HCT116 (cell line): ENCODE measurements at regions not wholly inside any gene's neighbourhood (a gene's known extent, or its start where the extent isn't known, plus 50 kb on each side); places are given as distances from the start of the nearest gene placed in this dataset.

Source experiments
- ATAC-seq: fragments of 200-7000 bp; cut with Tn5 transposase; 2 replicates; pipeline ENCODE4 v1.9.1; 2020; ENCODE audit warnings: mild to moderate bottlenecking, moderate library complexity
- BruUV-seq: library from RNA; stranded (reverse); fragments of 400-500 nt; replicated peaks from 2 replicates; lab custom pipeline; 2021; lab: Mats Ljungman, UMichigan
- CTCF ChIA-PET: fragments of 300-600 bp; sonication (Branson Sonifier 250); formaldehyde crosslinking; loops from one replicate; lab custom pipeline; 2021; ENCODE audit warnings: antibody characterized with exemption; lab: Charles Lee
- POLR2A ChIA-PET: fragments of 300-600, 350-600 bp; sonication (Branson Sonifier 250); formaldehyde crosslinking; loops from one replicate; lab custom pipeline; 2021; ENCODE audit warnings: antibody characterized with exemption; lab: Charles Lee
- RAD21 ChIA-PET, 2 experiments: fragments of 300-600 bp; sonication (Branson Sonifier 250); formaldehyde crosslinking; loops; one replicate each; lab custom pipeline; 2023; ENCODE audit warnings: low total read pairs in 2 of 2; ENCODE audit not compliant: uncharacterized antibody in 2 of 2, unreplicated experiment in 2 of 2, low non-redundant PET in 1 of 2; lab: Charles Lee
- DNase-seq: peaks from one replicate; pipeline ENCODE4 v3.0.0-alpha.2; 2010; ENCODE audit warnings: low read depth, low spot score
- H2AFZ ChIP-seq: fragments of 200-600 bp; shearing (Covaris generic), sonication (generic); 2 replicates; pipeline ENCODE4 v1.6.1; 2017; ENCODE audit warnings: low read depth, mixed run types, mixed read lengths, antibody characterized with exemption, low read length; ENCODE audit not compliant: poor library complexity, severe bottlenecking
- H3K27ac ChIP-seq: 2 replicates; pipeline ENCODE4 v1.5.1; 2012; ENCODE audit warnings: low read depth, low read length
- H3K27me3 ChIP-seq: fragments of 200-600 bp; sonication (generic); 2 replicates; pipeline ENCODE4 v1.6.1; 2016; ENCODE audit warnings: mixed run types, low read length, mixed read lengths; ENCODE audit not compliant: insufficient read depth
- H3K36me3 ChIP-seq, 2 experiments: fragments of 200-500 bp in 1 of 2; fragments of 200-600 bp in 1 of 2; sonication (Bioruptor generic) in 1 of 2; sonication (generic) in 1 of 2; 2 replicates each; pipeline versions ENCODE4 v1.5.1 to v1.6.1; 2014 to 2016; ENCODE audit warnings: low read length in 2 of 2, inconsistent platforms in 1 of 2, mixed read lengths in 1 of 2, mixed run types in 1 of 2; ENCODE audit not compliant: insufficient read depth in 2 of 2, control insufficient read depth in 1 of 2
- H3K4me1 ChIP-seq, 2 experiments: fragments of 200-600 bp in 1 of 2; sonication (generic) in 1 of 2; 2 replicates each; pipeline versions ENCODE4 v1.5.1 to v1.6.1; 2012 to 2017; ENCODE audit warnings: low read length in 2 of 2, inconsistent platforms in 1 of 2, mild to moderate bottlenecking in 1 of 2, mixed read lengths in 1 of 2, mixed run types in 1 of 2, moderate library complexity in 1 of 2; ENCODE audit not compliant: insufficient read depth in 2 of 2, control insufficient read depth in 1 of 2
- H3K4me2 ChIP-seq: fragments of 200-600 bp; sonication (generic); 2 replicates; pipeline ENCODE4 v1.6.1; 2017; ENCODE audit warnings: mixed run types, low read length, mixed read lengths
- H3K4me3 ChIP-seq, 2 experiments: fragments of 200-600 bp in 1 of 2; sonication (generic) in 1 of 2; replicated peaks in 1 of 2; 2 replicates each; pipeline ENCODE4 v1.5.1; 2011 to 2016; ENCODE audit warnings: low read length in 2 of 2, control low read depth in 1 of 2, low read depth in 1 of 2, mild to moderate bottlenecking in 1 of 2, mixed read lengths in 1 of 2, mixed run types in 1 of 2
- H3K79me2 ChIP-seq: fragments of 200-600 bp; sonication (generic); 2 replicates; pipeline ENCODE4 v1.6.1; 2017; ENCODE audit warnings: mild to moderate bottlenecking, mixed run types, low read length, moderate library complexity, mixed read lengths; ENCODE audit not compliant: insufficient read depth
- H3K9ac ChIP-seq: fragments of 200-600 bp; sonication (generic); 2 replicates; pipeline ENCODE4 v1.6.1; 2016; ENCODE audit warnings: low read length, mixed read lengths
- H3K9me2 ChIP-seq: fragments of 200-600 bp; sonication (generic), shearing (Covaris generic); 2 replicates; pipeline ENCODE4 v1.6.1; 2017; ENCODE audit warnings: mixed run types, mild to moderate bottlenecking, moderate library complexity; ENCODE audit not compliant: insufficient read depth
- H3K9me3 ChIP-seq, 2 experiments: fragments of 200-500 bp in 1 of 2; fragments of 200-600 bp in 1 of 2; sonication (Bioruptor generic) in 1 of 2; sonication (generic) in 1 of 2; 2 replicates each; pipeline ENCODE4 v1.6.1; 2014 to 2017; ENCODE audit warnings: low read length in 2 of 2, mixed read lengths in 2 of 2, inconsistent platforms in 1 of 2, low read depth in 1 of 2, mild to moderate bottlenecking in 1 of 2, mixed run types in 1 of 2, moderate library complexity in 1 of 2; ENCODE audit not compliant: control insufficient read depth in 1 of 2, insufficient read depth in 1 of 2
- H4K20me1 ChIP-seq: fragments of 200-600 bp; sonication (generic), shearing (Covaris generic); 2 replicates; pipeline ENCODE4 v1.6.1; 2017; ENCODE audit warnings: mixed run types, mild to moderate bottlenecking, moderate library complexity; ENCODE audit not compliant: insufficient read depth
- CBX3 ChIP-seq: IDR thresholded peaks from 2 replicates; pipeline ENCODE4 v1.6.1; 2012; ENCODE audit warnings: low read depth
- CEBPB ChIP-seq: IDR thresholded peaks from 2 replicates; pipeline ENCODE4 v1.6.1; 2012; ENCODE audit warnings: low read depth
- EGR1 ChIP-seq: IDR thresholded peaks from 2 replicates; pipeline ENCODE4 v1.6.1; 2012; ENCODE audit warnings: low read depth
- EZH2 ChIP-seq: fragments of 200-600 bp; sonication (generic); IDR thresholded peaks from 2 replicates; pipeline ENCODE4 v1.6.1; 2017; ENCODE audit warnings: antibody characterized with exemption, mixed run types
- FOSL1 ChIP-seq: IDR thresholded peaks from 2 replicates; pipeline ENCODE4 v1.6.1; 2012; ENCODE audit warnings: low read depth
- POLR2A ChIP-seq: IDR thresholded peaks from 2 replicates; pipeline ENCODE4 v1.7.0; 2011; ENCODE audit warnings: borderline replicate concordance; ENCODE audit not compliant: insufficient read depth, insufficient read length; ENCODE audit errors: extremely low read depth
- POLR2AphosphoS5 ChIP-seq: IDR thresholded peaks from 2 replicates; pipeline ENCODE4 v1.6.1; 2011; ENCODE audit warnings: mild to moderate bottlenecking, low read depth, low read length, moderate library complexity
- RAD21 ChIP-seq: IDR thresholded peaks from 2 replicates; pipeline ENCODE4 v1.6.1; 2012; ENCODE audit warnings: low read depth, mild to moderate bottlenecking
- SIN3A ChIP-seq: IDR thresholded peaks from 2 replicates; pipeline ENCODE4 v1.6.1; 2012; ENCODE audit warnings: low read depth
- SP1 ChIP-seq: IDR thresholded peaks from 2 replicates; pipeline ENCODE4 v1.6.1; 2012; ENCODE audit warnings: low read depth
- YY1 ChIP-seq: IDR thresholded peaks from 2 replicates; pipeline ENCODE4 v1.6.1; 2011; ENCODE audit warnings: low read length, low read depth, moderate library complexity, mild to moderate bottlenecking; ENCODE audit not compliant: insufficient replicate concordance; ENCODE audit errors: extremely low read depth
- ZFX ChIP-seq: fragments of 450-650 bp; IDR thresholded peaks from 2 replicates; pipeline ENCODE4 v1.6.1; 2017
- ZNF274 ChIP-seq: fragments of 200-500 bp; sonication (Bioruptor generic); IDR thresholded peaks from 2 replicates; pipeline ENCODE4 v1.6.1; 2014; ENCODE audit warnings: mild to moderate bottlenecking, low read depth, low read length, inconsistent platforms
- intact Hi-C: fragments of 100-400 bp; cut with micrococcal nuclease; formaldehyde crosslinking; loops from 2 replicates; pipeline ENCODE4 v1.10.0; 2022
- TF ChIP-seq, protein P1 (sequence below): IDR thresholded peaks from 2 replicates; pipeline ENCODE4 v1.6.1; 2012
- TF ChIP-seq, protein P2 (sequence below): IDR thresholded peaks from 2 replicates; pipeline ENCODE4 v1.6.1; 2012; ENCODE audit warnings: low read depth
- TF ChIP-seq, protein P3 (sequence below): IDR thresholded peaks from 2 replicates; pipeline ENCODE4 v1.6.1; 2012

DNA sequence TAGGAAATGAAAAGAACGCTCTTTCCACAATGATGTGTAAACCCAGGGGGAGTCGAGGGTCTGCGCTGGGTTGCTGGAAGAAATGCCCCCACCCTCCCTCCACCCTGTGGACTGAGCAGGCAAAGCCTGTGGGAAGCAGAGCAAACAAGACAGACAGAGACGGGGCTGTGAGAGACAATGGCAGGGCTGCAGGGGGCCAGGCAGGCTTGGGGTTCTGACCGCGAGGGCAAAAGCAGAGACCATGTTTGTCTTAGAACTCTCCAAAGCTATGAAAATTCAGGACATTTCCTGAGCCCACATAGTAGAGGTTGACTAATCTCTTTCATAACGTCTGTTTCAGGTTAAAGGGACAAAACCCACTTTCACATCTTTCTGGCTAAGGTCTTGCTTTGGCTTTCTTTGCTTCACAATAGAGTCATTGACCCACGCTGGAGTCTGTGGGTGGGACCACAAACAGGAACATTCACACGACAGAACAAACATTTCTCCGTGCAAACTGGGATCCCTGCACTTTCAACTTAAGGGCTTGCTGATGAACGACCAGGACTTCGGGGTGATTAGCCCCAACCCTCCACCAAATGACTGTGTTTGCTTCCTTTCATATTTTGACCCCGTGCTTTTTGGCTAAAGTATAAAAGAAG, 156.0 kb upstream of the TPM1 start:
- intact Hi-C loops: no loop called here
- CTCF ChIA-PET: no interaction called here
- POLR2A ChIA-PET: no interaction called here
- H3K79me2 ChIP-seq: no peaks in the 10 kb centered on the region
- no peaks in the 10 kb centered on the region for H4K20me1 ChIP-seq
- no TSS peak for BruUV-seq
- H3K27ac ChIP-seq: no peak overlapping the region
- H3K4me3 ChIP-seq: no peak overlapping the region
- H3K4me1 ChIP-seq: no peaks in the 10 kb centered on the region; a peak in 1 of 4 replicates
- TF ChIP-seq, protein P1, sequence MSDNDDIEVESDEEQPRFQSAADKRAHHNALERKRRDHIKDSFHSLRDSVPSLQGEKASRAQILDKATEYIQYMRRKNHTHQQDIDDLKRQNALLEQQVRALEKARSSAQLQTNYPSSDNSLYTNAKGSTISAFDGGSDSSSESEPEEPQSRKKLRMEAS: no peak
- TF ChIP-seq POLR2A: no peak
- H3K9me3 ChIP-seq: no peaks in the 10 kb centered on the region
- no peaks in the 10 kb centered on the region for H3K27me3 ChIP-seq
- H3K4me2 ChIP-seq: no peak overlapping the region
- H2AFZ ChIP-seq: no peak overlapping the region
- no peak for ATAC-seq
- no peak overlapping the region for H3K9ac ChIP-seq
- DNase-seq: no peak
- RAD21 ChIA-PET: no interaction called here
- no peaks in the 10 kb centered on the region for H3K36me3 ChIP-seq
- no peaks in the 10 kb centered on the region for H3K9me2 ChIP-seq

DNA sequence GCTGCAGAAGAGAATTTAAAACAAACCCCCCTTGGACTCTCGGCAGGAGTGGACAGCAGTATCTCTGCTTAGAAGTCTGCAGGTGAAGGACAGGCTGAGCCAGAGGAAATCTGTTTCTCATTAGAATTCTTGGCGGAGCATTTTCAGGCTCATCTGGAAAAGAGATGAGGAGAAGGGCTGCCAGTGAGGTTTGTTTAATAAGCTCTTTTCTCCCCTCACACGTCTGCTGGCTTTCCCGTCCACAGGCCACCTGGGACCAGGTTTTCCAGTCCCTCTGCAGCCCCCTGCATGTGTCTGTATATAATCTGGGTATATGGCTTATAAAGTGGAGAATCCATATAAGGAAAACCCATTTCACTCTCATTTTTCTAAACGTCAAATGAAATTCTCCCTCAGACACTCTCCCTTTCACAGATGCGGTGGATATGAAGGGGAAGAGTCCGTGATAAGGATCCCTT, 155.4 kb upstream of the TPM1 start:
- Histone ChIP-seq H3K27ac (no peak overlapping the region), H2AFZ (no peak overlapping the region), H3K4me3 (no peak overlapping the region), H3K9me3 (no peaks in the 10 kb centered on the region), H3K4me2 (no peak overlapping the region), H3K9ac (no peak overlapping the region), H3K9me2 (no peaks in the 10 kb centered on the region), H3K79me2 (no peaks in the 10 kb centered on the region), H3K4me1 (no peaks in the 10 kb centered on the region; a peak in 1 of 4 replicates), H3K36me3 (no peaks in the 10 kb centered on the region), H3K27me3 (no peaks in the 10 kb centered on the region)
- POLR2A ChIA-PET: no interaction called here
- ATAC-seq (no peak), DNase-seq (no peak)
- no TSS peak for BruUV-seq
- CTCF ChIA-PET: no interaction called here
- no peak for TF ChIP-seq ZNF274
- no peak for TF ChIP-seq EZH2
- TF ChIP-seq CEBPB: no peak
- TF ChIP-seq CBX3: no peak
- no peak for TF ChIP-seq SP1
- no peak for TF ChIP-seq FOSL1
- no peak for TF ChIP-seq POLR2AphosphoS5
- TF ChIP-seq RAD21: no peak
- TF ChIP-seq, protein P2, sequence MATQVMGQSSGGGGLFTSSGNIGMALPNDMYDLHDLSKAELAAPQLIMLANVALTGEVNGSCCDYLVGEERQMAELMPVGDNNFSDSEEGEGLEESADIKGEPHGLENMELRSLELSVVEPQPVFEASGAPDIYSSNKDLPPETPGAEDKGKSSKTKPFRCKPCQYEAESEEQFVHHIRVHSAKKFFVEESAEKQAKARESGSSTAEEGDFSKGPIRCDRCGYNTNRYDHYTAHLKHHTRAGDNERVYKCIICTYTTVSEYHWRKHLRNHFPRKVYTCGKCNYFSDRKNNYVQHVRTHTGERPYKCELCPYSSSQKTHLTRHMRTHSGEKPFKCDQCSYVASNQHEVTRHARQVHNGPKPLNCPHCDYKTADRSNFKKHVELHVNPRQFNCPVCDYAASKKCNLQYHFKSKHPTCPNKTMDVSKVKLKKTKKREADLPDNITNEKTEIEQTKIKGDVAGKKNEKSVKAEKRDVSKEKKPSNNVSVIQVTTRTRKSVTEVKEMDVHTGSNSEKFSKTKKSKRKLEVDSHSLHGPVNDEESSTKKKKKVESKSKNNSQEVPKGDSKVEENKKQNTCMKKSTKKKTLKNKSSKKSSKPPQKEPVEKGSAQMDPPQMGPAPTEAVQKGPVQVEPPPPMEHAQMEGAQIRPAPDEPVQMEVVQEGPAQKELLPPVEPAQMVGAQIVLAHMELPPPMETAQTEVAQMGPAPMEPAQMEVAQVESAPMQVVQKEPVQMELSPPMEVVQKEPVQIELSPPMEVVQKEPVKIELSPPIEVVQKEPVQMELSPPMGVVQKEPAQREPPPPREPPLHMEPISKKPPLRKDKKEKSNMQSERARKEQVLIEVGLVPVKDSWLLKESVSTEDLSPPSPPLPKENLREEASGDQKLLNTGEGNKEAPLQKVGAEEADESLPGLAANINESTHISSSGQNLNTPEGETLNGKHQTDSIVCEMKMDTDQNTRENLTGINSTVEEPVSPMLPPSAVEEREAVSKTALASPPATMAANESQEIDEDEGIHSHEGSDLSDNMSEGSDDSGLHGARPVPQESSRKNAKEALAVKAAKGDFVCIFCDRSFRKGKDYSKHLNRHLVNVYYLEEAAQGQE: no peak
- no peak for TF ChIP-seq EGR1
- no peak for TF ChIP-seq SIN3A
- no peak for TF ChIP-seq ZFX
- TF ChIP-seq, protein P3, sequence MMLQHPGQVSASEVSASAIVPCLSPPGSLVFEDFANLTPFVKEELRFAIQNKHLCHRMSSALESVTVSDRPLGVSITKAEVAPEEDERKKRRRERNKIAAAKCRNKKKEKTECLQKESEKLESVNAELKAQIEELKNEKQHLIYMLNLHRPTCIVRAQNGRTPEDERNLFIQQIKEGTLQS: no peak
- TF ChIP-seq YY1: no peak
- no peak for TF ChIP-seq POLR2A
- TF ChIP-seq, all 23 proteins: peak for 0
- intact Hi-C loops: no loop called here
- H4K20me1 ChIP-seq: no peaks in the 10 kb centered on the region
- RAD21 ChIA-PET: no interaction called here
